Suppressor macrophage treated with lipopolysaccharide for 4 hours (primary cell): ENCODE measurements at regions not wholly inside any gene's neighbourhood (a gene's known extent, or its start where the extent isn't known, plus 50 kb on each side); places are given as distances from the start of the nearest gene placed in this dataset.

Source experiments
- DNase-seq: peaks from one replicate; pipeline ENCODE4 v3.0.0-alpha.2; 2020

DNA sequence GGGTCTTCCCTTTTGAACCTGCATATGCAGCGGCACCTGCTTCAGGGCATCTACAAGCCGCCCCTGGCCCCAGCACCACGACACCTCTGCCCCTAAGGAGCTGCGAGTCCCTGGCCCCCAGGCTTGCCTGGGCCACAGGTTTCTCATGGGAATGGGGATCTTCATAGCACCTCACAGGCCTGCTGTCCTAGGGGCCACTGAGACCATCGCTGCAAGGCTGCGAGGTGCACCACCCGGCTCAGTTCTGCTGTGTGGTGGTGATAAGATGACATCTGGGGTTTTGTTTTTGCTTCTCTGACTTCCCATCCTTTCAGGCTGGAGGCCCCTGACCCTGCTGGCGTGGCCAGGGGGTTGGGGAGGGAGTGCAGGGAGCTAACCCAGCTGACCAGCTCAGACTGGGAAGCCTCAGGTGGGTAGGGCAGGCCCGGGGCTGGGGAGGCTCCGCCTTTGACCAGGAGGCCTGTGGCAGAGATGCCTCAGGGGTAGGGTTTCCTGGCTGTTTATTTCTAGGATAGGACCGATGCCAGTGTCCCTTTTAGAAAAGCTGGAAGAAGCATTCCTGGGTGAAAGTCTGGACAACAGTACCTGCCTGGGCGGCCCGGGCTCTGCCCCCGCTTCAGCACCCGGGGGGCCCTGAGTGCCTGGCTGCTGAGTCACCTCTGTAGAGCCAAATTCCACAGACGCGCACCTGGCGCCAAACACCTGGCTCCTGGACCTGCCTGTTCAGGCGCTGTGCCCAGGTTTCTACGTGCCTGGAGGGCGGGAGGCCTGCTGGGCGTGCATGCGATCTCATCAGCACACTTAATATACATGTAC, 264.7 kb downstream of the DLL1 start:
- DNase-seq: no peak

DNA sequence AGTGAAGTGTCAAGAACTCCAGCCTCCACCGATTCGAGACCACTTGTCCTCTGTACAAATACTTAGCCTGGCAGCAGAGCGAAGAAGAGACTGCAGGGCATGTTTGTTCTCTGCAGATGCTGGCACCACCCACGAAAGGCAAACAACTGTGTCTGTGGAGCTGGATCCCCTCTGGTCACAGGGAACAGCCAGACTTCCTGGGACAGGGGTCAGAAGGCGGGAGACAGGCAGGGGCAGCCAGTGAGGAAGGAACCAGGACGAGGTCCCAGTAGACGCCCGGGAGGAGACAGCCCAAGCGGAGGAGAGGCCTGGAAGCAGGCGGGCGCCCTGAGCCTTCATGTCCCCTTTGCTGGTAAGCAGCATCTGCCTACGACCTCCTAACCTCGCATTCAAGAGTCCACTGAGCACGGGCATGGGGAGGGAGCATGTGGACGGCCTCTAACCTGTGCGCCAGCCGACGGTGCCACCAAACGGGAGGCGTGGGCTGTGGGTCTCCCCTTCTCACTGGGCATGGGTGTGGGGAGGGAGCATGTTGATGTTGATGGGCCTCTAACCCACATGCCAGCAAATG, 265.5 kb downstream of the DLL1 start:
- DNase-seq: no peak

GRCh38 chr6:170024940-170025339, 265.9 kb downstream of the DLL1 start:
- DNase-seq: no peak

GRCh38 chr6:170023620-170024521, 267.0 kb downstream of the DLL1 start:
- no peak for DNase-seq

DNA sequence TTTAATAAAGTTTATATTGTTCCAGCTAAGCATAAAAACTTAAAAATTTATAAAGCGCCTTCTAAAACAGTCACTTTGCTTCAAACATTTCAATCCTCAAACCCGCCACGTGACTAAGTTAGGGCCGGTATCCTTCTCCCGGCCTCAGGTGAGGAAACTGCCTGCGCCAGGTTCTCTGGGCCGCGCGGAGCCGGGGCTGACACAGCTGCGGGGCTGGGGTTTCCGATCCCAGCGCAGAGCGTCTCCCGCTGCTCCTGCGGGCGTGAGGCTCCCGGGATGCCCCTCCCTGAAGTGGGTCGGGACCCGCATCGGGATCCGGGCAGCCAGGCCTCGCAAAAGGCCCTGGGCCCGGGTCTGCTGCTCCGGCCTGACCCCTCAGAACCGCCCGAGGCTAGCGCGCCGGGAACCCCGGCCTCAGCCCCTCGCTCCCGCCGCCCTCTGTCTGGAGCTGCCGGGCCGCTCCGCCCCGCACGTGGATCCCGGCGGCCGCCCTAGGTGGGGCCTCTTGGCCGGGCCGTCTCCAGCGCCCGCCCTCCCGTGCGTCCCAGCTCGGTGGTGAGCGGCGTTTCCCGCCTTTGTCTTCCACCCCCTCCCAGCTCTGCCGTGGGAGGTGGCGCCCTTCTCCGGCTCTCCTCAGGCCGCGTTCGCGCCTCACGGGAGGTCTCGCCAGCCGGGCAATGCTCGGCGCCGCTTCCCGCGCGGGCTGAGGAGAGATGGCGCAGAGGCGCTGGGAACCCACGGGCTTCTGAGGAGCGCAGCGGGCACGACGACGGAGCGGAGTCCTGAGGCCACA, 267.9 kb downstream of the DLL1 start:
- DNase-seq: no peak

GRCh38 chr6:170022291-170022722, 268.6 kb downstream of the DLL1 start:
- DNase-seq: no peak

DNA sequence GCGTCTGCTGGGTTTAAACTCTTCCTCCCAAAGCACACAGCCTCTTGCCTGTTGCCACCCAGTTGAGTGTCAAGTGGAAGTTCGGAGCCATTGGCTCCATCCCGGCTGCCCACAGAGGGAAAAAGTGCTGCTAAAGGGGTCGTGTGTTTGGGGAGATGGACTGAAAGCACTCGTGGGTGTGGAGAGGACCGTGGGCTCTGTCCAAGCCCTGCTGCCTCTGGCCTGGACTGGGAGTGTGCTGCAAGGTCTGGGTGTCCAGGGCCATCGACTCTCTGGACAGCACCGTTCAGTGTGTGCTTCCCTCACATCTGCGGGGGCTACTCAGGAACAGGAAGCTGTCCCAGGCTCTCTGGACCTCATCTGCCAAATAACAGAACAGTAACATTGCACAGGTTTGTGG, 269.3 kb downstream of the DLL1 start:
- DNase-seq: no peak

DNA sequence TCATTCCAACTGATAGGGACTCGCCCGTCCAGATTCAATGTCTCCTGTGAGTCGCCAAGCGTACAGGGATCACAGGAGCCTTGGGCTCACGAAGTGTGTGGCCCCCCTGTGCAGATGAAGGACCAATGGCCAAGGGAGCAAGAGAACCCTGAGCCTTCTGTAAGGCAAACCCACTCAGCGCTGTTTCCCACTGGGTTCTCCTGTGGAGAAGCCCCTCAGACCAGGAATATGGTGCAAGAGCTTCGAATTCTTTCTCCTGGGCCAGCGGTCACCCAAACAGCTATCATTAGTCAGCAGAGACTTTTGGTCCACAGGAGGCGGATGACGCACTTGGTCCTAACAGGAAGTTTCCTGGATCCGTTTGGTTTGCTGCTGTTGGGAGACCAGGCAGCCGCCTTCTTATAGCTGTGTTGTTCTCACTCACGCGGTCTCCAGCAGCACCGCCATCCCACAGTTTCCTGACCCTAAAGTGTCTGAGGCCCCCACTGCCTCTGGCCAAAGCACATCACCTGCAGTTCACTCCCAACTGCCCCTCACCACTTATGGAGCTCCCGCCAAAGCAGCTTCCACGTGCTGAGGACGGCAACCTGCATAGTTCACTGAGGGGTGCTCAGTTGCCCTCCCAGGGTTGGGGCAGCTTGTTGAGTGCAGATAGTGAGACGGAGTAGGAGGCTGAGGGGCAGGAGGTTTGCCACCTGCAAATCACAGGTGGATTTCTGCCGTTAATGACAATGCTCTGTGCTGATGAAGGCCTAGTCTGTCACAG, 268.6 kb downstream of the ERMARD start:
- DNase-seq: no peak

GRCh38 chr6:170018936-170019817, 267.8 kb downstream of the ERMARD start:
- no peak for DNase-seq

- DNase-seq: no peak
These were observed 267.1 kb downstream of the ERMARD start for GRCh38 chr6:170018422-170018935.

- peak; percentile 58 for DNase-seq
These were observed 266.3 kb downstream of the ERMARD start for GRCh38 chr6:170017603-170018320.

DNA sequence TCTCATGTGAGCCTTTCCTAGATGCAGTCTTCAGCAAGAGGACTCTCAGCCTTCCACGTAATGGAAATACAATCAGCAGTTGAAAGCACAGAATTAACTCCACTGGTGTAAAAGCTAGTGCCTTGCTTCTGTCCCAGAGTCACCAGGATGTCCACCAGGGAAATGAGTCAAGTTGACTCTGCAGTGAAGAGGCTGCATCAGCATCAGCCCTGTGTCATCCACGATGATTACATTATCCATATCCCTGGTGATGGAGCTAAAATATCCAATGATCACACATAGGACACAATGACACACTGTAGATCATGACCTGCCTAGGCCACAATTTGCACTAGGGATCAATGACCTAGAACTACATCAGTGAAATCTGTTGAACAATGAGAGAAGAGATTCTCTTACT, 262.4 kb downstream of the ERMARD start:
- DNase-seq: peak; percentile 72

DNA sequence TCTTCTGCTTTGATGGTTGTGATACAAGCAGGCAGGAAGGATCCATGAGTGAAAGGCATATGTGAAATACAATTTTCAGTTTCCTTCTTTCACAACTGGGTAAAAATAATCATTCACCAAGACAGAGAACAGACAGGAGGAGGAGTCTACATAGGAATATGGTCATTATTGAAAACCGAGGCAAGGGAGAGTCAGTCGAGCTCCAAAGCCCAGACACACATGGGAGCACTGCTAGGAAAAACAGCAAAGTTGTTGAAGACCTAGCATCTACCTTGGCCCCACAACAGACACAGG, 260.6 kb downstream of the ERMARD start:
- DNase-seq: peak; percentile 45

DNA sequence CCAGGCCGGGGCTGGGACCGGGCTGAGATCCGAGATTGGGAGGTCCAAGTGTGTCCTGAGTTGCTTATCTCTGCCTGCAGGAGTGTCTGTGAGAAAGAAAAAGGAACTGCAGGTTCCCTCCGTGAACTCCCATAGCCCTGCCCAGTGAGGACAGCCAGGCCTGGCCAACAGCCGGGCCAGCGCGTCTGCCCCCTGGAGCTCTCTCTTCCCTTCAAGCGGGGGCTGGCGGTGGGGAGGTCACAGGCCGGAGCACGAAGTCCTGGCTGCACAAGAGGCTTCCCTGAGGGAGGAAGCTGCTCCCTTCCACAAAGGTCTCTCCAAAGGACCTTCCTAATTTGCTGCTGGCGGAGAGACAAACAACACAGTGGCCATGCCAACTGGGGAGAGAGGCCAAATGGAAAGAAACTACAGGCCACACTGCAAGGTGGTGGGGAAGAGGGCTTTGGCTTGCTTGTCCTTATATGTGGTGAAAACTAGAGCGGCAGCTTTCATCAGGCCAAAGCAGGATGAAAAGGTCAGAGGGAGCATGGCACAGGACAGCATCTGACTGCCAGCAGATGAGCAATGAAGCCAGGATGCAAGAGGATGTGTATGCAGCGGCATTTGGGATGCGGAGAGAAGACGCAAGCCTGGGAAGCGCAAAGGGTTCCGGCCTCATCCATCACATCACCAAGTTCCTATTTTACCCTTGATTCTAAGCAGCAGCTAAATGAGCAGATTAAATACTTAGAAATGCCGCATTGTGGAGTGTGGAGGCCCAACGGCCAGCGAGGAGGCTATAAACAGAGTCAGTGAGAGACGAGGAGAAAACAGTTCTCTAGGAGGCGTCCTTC, 260.0 kb downstream of the ERMARD start:
- DNase-seq: peak; percentile 30

GRCh38 chr6:170010665-170011203, 259.3 kb downstream of the ERMARD start:
- no peak for DNase-seq

DNA sequence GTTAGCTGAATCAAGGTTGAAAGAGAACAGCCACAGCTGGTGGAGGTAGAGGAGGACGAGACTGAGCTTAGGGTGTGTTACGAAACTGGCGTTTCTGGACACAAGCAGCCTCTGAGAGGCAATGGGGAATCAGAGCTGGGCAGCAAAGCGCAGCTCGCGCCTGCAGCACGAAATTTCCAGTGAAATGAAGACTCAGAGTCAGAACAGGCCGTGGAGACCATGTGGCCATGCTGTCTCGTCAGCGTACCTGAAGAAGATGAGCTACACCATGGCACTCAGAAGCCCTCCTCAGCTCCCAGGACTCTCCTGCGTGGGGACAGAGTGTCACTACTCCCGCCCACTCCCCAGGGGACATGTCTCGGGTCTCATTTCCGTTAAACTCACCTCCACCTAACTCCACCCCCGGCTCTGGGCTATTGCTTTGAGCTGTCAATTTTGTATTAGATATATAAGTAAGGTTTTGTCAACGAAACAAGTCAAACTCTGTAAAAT, 256.9 kb downstream of the ERMARD start:
- no peak for DNase-seq

GRCh38 chr6:170007468-170008293, 256.3 kb downstream of the ERMARD start:
- DNase-seq: no peak
